PC-3 (cell line): ENCODE measurements at regions not wholly inside any gene's neighbourhood (a gene's known extent, or its start where the extent isn't known, plus 50 kb on each side); places are given as distances from the start of the nearest gene placed in this dataset.

Source experiments
- EZH2 ChIP-seq: fragments of 300-600 bp; sonication (generic); IDR thresholded peaks from one replicate; pipeline ENCODE4 v1.6.1; 2017; ENCODE audit warnings: antibody characterized with exemption, mild to moderate bottlenecking, low read length; ENCODE audit not compliant: unreplicated experiment
- TF ChIP-seq, protein P1 (sequence below): fragments of 300-600 bp; sonication (generic); conservative IDR thresholded peaks from 2 replicates; pipeline ENCODE4 v1.5.1; 2017; ENCODE audit warnings: antibody characterized with exemption, low read depth, mild to moderate bottlenecking, low read length

DNA sequence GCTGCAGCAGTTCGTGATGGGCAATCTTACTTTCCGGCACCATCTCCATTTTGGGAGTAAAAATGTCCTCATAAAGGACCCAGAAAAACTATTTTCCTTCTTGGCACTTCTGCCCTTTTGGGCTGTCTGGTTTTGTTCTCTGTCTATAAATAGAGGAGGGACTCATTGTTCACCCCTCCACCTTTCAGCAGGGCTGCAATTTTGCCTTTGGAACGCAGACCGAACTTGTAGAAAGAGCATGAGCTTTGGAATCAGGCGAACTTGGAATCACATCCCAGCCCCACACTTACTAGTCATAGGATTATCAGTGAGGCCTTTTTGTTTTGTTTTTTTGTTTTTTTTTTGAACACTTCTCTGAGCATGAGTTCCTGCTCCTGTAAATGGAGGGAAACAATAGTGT, 178.1 kb upstream of the IL12B start:
- TF ChIP-seq EZH2: no peak
- TF ChIP-seq, protein P1, sequence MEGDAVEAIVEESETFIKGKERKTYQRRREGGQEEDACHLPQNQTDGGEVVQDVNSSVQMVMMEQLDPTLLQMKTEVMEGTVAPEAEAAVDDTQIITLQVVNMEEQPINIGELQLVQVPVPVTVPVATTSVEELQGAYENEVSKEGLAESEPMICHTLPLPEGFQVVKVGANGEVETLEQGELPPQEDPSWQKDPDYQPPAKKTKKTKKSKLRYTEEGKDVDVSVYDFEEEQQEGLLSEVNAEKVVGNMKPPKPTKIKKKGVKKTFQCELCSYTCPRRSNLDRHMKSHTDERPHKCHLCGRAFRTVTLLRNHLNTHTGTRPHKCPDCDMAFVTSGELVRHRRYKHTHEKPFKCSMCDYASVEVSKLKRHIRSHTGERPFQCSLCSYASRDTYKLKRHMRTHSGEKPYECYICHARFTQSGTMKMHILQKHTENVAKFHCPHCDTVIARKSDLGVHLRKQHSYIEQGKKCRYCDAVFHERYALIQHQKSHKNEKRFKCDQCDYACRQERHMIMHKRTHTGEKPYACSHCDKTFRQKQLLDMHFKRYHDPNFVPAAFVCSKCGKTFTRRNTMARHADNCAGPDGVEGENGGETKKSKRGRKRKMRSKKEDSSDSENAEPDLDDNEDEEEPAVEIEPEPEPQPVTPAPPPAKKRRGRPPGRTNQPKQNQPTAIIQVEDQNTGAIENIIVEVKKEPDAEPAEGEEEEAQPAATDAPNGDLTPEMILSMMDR: no peak
